MM.1S (cell line): ENCODE measurements at regions not wholly inside any gene's neighbourhood (a gene's known extent, or its start where the extent isn't known, plus 50 kb on each side); places are given as distances from the start of the nearest gene placed in this dataset.

Experiments used
- DNase-seq: peaks from one replicate; pipeline ENCODE4 v3.0.0-alpha.2; 2015
- H2AFZ ChIP-seq: fragments of 300-600 bp; sonication (generic); 2 replicates; pipeline ENCODE4 v1.6.0; 2016; ENCODE audit warnings: antibody characterized with exemption, low read length
- H3F3A ChIP-seq: fragments of 300-600 bp; sonication (generic); 2 replicates; pipeline ENCODE4 v1.6.1; 2016; ENCODE audit warnings: mild to moderate bottlenecking, antibody characterized with exemption, low read length, moderate library complexity, mixed read lengths; ENCODE audit not compliant: insufficient read depth
- H3K27ac ChIP-seq: fragments of 300-600 bp; sonication (generic); 2 replicates; pipeline ENCODE4 v1.5.1; 2016; ENCODE audit warnings: mild to moderate bottlenecking, low read length
- H3K27me3 ChIP-seq: fragments of 300-600 bp; sonication (generic); replicated peaks from 2 replicates; pipeline ENCODE4 v1.6.0; 2016; ENCODE audit warnings: low read length; ENCODE audit not compliant: insufficient read depth
- H3K36me3 ChIP-seq: fragments of 300-600 bp; sonication (generic); replicated peaks from 2 replicates; pipeline ENCODE4 v1.6.1; 2016; ENCODE audit warnings: mild to moderate bottlenecking, low read length, mixed read lengths; ENCODE audit not compliant: insufficient read depth
- H3K4me1 ChIP-seq: fragments of 300-600 bp; sonication (generic); 2 replicates; pipeline ENCODE4 v1.6.1; 2016; ENCODE audit warnings: low read length, mixed read lengths
- H3K4me2 ChIP-seq: fragments of 300-600 bp; sonication (generic); 2 replicates; pipeline ENCODE4 v1.6.0; 2016; ENCODE audit warnings: low read depth, low read length
- H3K4me3 ChIP-seq: fragments of 300-600 bp; sonication (generic); 2 replicates; pipeline ENCODE4 v1.5.1; 2016; ENCODE audit warnings: low read length, mixed read lengths
- H3K79me2 ChIP-seq: fragments of 300-600 bp; sonication (generic); 2 replicates; pipeline ENCODE4 v1.6.1; 2016; ENCODE audit warnings: mixed run types, low read length, mixed read lengths
- H3K9ac ChIP-seq: fragments of 300-600 bp; sonication (generic); 2 replicates; pipeline ENCODE4 v1.6.1; 2016; ENCODE audit warnings: low read length, mixed read lengths
- H3K9me2 ChIP-seq: fragments of 300-600 bp; sonication (generic); replicated peaks from 2 replicates; pipeline ENCODE4 v1.6.1; 2016; ENCODE audit warnings: mild to moderate bottlenecking, low read length, mixed read lengths; ENCODE audit not compliant: insufficient read depth
- H3K9me3 ChIP-seq: fragments of 300-600 bp; sonication (generic); replicated peaks from 2 replicates; pipeline ENCODE4 v1.6.1; 2016; ENCODE audit warnings: mild to moderate bottlenecking, low read length, mixed read lengths; ENCODE audit not compliant: insufficient read depth
- H4K20me1 ChIP-seq: fragments of 300-600 bp; sonication (generic); 2 replicates; pipeline ENCODE4 v1.6.1; 2016; ENCODE audit warnings: mild to moderate bottlenecking, low read length, moderate library complexity, mixed read lengths; ENCODE audit not compliant: insufficient read depth
- EZH2 ChIP-seq: fragments of 300-600 bp; sonication (generic); optimal IDR thresholded peaks from 2 replicates; pipeline ENCODE3; 2017; ENCODE audit warnings: low read depth, mild to moderate bottlenecking, antibody characterized with exemption, low read length, mixed read lengths
- EZH2phosphoT487 ChIP-seq: fragments of 300-600 bp; sonication (generic); IDR thresholded peaks from 2 replicates; pipeline ENCODE4 v1.6.1; 2018; ENCODE audit warnings: antibody characterized with exemption, low read length
- TF ChIP-seq, protein P1 (sequence below): fragments of 300-600 bp; sonication (generic); IDR thresholded peaks from 2 replicates; pipeline ENCODE4 v1.5.1; 2016; ENCODE audit warnings: antibody characterized with exemption, low read length, mixed read lengths

DNA sequence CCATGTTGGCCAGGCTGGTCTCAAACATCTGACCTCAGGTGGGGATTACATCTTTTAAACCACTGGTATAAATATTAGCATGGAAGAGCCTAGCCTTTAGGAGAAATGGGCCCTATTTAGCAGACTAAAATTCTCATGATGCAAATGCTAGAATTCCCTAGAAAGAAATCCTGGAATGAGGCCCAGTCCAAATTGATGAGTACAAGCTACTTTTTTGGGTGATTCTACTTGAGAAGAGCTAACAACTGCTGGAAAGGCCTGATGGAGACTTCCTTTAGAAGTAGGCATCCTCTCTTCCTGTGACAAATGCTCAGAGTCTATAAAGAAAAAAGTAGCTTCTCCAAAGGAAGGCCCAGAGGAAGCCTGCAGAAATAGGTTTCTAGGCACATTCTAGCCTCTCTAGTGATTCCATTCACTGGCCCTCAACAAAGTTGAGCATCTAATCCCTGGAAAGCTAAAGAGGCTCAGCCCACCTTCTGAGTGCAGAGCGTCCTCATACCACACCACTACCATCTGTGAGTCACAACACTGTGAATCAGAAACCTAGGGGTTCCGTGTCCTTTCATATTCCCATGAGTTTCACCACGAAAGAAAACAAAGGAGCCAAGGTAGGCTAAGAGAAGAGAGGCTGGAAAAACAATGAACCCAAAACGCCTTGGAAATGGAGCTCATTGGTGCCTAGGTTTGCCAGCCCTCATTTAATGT lies 183.1 kb downstream of the C1D start:
- no peaks in the 10 kb centered on the region for H3K79me2 ChIP-seq
- no peaks in the 10 kb centered on the region for H4K20me1 ChIP-seq
- no peak overlapping the region for H3K4me2 ChIP-seq
- no peaks in the 10 kb centered on the region for H3K9me3 ChIP-seq
- no peaks in the 10 kb centered on the region for H3F3A ChIP-seq
- H3K36me3 ChIP-seq, result no peaks in the 10 kb centered on the region
- TF ChIP-seq, protein P1, sequence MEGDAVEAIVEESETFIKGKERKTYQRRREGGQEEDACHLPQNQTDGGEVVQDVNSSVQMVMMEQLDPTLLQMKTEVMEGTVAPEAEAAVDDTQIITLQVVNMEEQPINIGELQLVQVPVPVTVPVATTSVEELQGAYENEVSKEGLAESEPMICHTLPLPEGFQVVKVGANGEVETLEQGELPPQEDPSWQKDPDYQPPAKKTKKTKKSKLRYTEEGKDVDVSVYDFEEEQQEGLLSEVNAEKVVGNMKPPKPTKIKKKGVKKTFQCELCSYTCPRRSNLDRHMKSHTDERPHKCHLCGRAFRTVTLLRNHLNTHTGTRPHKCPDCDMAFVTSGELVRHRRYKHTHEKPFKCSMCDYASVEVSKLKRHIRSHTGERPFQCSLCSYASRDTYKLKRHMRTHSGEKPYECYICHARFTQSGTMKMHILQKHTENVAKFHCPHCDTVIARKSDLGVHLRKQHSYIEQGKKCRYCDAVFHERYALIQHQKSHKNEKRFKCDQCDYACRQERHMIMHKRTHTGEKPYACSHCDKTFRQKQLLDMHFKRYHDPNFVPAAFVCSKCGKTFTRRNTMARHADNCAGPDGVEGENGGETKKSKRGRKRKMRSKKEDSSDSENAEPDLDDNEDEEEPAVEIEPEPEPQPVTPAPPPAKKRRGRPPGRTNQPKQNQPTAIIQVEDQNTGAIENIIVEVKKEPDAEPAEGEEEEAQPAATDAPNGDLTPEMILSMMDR, result no peak
- TF ChIP-seq EZH2phosphoT487, result no peak
- TF ChIP-seq EZH2, result no peak
- no peaks in the 10 kb centered on the region for H3K9me2 ChIP-seq
- no peaks in the 10 kb centered on the region for H3K27me3 ChIP-seq
- no peak overlapping the region for H3K9ac ChIP-seq
- DNase-seq, result no peak
- no peaks in the 10 kb centered on the region for H3K4me1 ChIP-seq
- no peak overlapping the region for H2AFZ ChIP-seq
- H3K27ac ChIP-seq, result no peak overlapping the region
- H3K4me3 ChIP-seq, result no peak overlapping the region

DNA sequence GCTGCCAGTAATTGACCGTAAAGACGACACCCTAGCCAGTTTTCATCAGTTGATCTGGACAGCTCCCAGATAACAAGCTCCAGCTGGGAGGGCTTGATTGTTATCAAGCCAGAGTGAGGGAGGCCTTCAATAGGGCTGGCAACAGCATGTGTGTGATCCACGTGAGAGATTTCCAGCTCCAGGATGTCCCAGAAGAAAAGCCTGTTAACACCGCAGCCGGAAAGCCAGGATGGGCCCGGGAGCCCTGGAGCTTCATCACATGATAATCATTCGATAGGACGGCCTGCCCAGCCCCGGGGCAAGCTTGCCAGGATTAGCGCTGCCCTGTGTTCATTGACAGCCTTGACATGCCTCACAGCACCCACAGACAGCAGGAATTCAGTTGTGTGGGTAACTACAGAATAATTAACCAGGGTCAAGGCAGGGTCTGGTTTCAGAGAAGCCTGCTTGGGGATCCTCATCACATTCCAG lies 182.5 kb downstream of the C1D start:
- H2AFZ ChIP-seq, result no peak overlapping the region
- no peaks in the 10 kb centered on the region for H3K27me3 ChIP-seq
- H3K36me3 ChIP-seq, result no peaks in the 10 kb centered on the region
- no peak overlapping the region for H3K4me2 ChIP-seq
- no peaks in the 10 kb centered on the region for H3K79me2 ChIP-seq
- no peak overlapping the region for H3K9ac ChIP-seq
- no peak for DNase-seq
- no peaks in the 10 kb centered on the region for H3K4me1 ChIP-seq
- H3K9me3 ChIP-seq, result no peaks in the 10 kb centered on the region
- H3F3A ChIP-seq, result no peaks in the 10 kb centered on the region
- no peak overlapping the region for H3K27ac ChIP-seq
- TF ChIP-seq EZH2phosphoT487, result no peak
- TF ChIP-seq, protein P1, result no peak
- no peak for TF ChIP-seq EZH2
- no peak overlapping the region for H3K4me3 ChIP-seq
- H4K20me1 ChIP-seq, result no peaks in the 10 kb centered on the region
- H3K9me2 ChIP-seq, result no peaks in the 10 kb centered on the region

DNA sequence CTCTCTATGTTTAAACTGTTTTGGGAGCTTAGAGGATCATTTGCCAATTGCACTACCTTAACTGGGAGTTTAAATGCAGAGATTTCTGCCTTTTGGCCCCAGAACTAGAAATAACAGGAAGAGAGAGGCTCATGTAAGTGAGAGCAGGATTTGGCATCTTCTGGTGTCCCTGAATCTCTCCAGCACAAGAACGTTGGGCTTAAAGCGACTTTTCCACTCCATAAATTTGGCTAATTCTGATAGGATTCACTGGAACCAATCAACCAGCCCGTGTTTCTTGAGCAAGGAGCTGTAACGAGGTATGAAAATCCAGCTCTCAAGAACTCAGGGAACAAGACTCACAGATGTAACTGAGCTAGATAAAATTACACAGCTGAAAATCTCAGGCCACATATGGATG lies 181.0 kb downstream of the C1D start:
- Histone ChIP-seq H3K4me3 (no peak overlapping the region), H3K27me3 (no peaks in the 10 kb centered on the region), H4K20me1 (no peaks in the 10 kb centered on the region), H3F3A (no peaks in the 10 kb centered on the region), H3K4me1 (no peaks in the 10 kb centered on the region), H3K9ac (no peak overlapping the region), H3K4me2 (no peak overlapping the region), H3K27ac (no peak overlapping the region), H2AFZ (no peak overlapping the region), H3K79me2 (no peaks in the 10 kb centered on the region), H3K36me3 (no peaks in the 10 kb centered on the region), H3K9me3 (no peaks in the 10 kb centered on the region), H3K9me2 (no peaks in the 10 kb centered on the region)
- DNase-seq, result no peak
- TF ChIP-seq, protein P1, result no peak
- no peak for TF ChIP-seq EZH2phosphoT487
- TF ChIP-seq EZH2, result no peak
